HEK293T (cell line): ENCODE measurements at regions not wholly inside any gene's neighbourhood (a gene's known extent, or its start where the extent isn't known, plus 50 kb on each side); places are given as distances from the start of the nearest gene placed in this dataset.

Experiments
- ARNT ChIP-seq: fragments of 450-650 bp; IDR thresholded peaks from 2 replicates; pipeline ENCODE4 v1.6.1; 2017; ENCODE audit warnings: mild to moderate bottlenecking
- BHLHE40 ChIP-seq: fragments of 450-650 bp; IDR thresholded peaks from 2 replicates; pipeline ENCODE4 v1.6.1; 2016; ENCODE audit warnings: mild to moderate bottlenecking, moderate library complexity, borderline replicate concordance
- CTBP1 ChIP-seq: fragments of 450-650 bp; IDR thresholded peaks from 2 replicates; pipeline ENCODE4 v1.6.1; 2016; ENCODE audit warnings: borderline replicate concordance
- ELF4 ChIP-seq: fragments of 450-650 bp; IDR thresholded peaks from 2 replicates; pipeline ENCODE4 v1.6.1; 2017; ENCODE audit warnings: antibody characterized with exemption
- FOXA1 ChIP-seq: fragments of 450-650 bp; IDR thresholded peaks from 2 replicates; pipeline ENCODE4 v1.6.1; 2016; ENCODE audit warnings: mild to moderate bottlenecking
- FOXM1 ChIP-seq: fragments of 450-650 bp; IDR thresholded peaks from 2 replicates; pipeline ENCODE4 v1.6.1; 2017; ENCODE audit warnings: mild to moderate bottlenecking, borderline replicate concordance
- HDGF ChIP-seq: fragments of 450-650 bp; IDR thresholded peaks from 2 replicates; pipeline ENCODE4 v1.6.1; 2017; ENCODE audit warnings: antibody characterized with exemption, borderline replicate concordance
- L3MBTL2 ChIP-seq: fragments of 450-650 bp; conservative IDR thresholded peaks from 2 replicates; pipeline ENCODE4 v1.6.1; 2016; ENCODE audit warnings: mild to moderate bottlenecking
- LEF1 ChIP-seq: fragments of 450-650 bp; IDR thresholded peaks from 2 replicates; pipeline ENCODE4 v1.6.1; 2017; ENCODE audit warnings: mild to moderate bottlenecking, borderline replicate concordance
- NFRKB ChIP-seq: fragments of 450-650 bp; IDR thresholded peaks from 2 replicates; pipeline ENCODE4 v1.6.1; 2016; ENCODE audit warnings: mild to moderate bottlenecking, moderate library complexity
- SP1 ChIP-seq: fragments of 450-650 bp; IDR thresholded peaks from 2 replicates; pipeline ENCODE4 v1.6.1; 2017
- TARDBP ChIP-seq: fragments of 450-650 bp; IDR thresholded peaks from 2 replicates; pipeline ENCODE4 v1.6.1; 2016
- ZNF384 ChIP-seq: fragments of 450-650 bp; IDR thresholded peaks from 2 replicates; pipeline ENCODE4 v1.6.1; 2016

DNA sequence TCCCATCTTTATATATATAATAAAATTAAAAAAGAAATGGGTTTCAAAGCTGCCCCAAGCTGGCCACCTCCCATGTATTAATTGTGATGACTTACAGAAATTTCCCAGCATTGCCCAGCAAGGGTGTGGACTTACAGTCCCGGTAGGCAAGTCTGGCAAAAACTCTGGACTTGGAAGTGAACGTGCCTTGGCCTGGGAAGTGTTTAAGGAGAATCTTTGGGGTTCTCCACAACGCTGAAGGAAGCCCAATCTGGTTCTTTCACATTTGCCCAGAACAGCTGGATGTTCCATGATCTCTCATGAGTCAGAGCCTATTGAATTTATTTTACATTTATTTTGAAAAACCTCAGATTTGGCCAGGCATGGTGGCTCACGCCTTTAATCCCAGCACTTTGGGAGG is 98.4 kb upstream of the SLC45A1 start:
- TF ChIP-seq ZNF384 (no peak), L3MBTL2 (no peak), BHLHE40 (no peak), LEF1 (no peak), FOXA1 (no peak), FOXM1 (no peak), HDGF (no peak), CTBP1 (no peak), SP1 (no peak), ARNT (no peak), TARDBP (no peak), ELF4 (no peak), NFRKB (no peak)
